ENCODE measurements at regions not wholly inside any gene's neighbourhood (a gene's known extent, or its start where the extent isn't known, plus 50 kb on each side); places are given as distances from the start of the nearest gene placed in this dataset.
A peak's percentile ranks its signal among the peaks of the same experiment; 100 is the strongest.

DNA sequence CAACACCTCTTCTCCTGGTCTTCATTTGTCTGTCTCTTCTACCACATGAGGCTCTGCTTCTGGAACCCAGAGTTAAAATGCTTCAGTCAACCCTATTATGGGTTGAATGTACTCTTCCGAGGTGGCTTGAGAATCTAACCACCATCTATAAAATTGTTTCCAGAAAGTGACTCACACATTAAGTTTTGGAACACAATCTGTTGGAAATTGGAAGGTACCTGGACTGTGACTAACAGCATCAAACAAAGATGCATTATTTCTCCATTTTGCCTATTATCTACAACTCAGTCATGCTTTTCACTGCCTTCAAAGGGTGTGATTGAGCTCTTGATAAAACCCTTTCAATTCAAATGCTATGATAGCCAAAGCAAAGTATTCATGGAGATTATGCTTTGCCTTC, 499.0 kb upstream of the SEMA6D start:
- no peak for DNase-seq (ENCODE audit: low spot score)

DNA sequence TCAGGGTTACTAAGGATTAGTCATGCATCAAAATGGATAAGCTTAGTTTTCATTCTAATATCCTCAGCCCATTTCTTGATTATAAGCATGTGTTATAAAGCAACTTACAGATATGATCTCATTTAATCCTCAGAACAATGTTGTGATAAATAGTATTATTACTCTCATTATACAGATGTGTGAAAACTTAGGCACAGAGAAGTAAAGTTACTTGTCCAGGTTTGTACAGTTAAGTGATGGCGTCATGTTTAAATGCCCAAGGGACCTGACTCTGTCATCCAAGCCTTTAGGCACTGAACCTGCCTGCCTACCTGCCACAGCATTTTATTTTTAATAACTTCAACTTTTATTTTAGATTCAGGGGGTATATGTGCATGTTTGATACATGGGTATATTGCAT, 472.9 kb upstream of the SEMA6D start:
- no peak for DNase-seq (ENCODE audit: low spot score)

DNA sequence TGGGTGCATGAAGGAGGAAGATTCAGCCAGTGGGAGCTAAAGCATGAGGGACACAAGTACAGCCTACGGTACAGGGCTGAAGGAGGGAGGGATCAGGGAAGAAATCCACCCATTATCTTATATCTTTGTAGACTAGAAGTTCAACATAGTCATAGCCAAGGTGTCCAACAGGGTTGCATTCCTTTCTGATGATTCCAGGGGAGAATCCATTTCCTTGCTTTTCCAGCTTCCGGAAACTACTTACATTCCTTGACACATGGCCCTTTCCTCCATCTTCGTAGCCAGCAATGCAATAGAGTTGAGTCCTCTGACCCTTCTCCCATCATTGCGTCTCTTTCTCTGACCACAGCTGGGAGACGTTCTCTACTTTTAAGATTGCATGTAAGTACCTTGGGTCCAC, 471.0 kb upstream of the SEMA6D start:
- no peak for DNase-seq (ENCODE audit: low spot score)

DNA sequence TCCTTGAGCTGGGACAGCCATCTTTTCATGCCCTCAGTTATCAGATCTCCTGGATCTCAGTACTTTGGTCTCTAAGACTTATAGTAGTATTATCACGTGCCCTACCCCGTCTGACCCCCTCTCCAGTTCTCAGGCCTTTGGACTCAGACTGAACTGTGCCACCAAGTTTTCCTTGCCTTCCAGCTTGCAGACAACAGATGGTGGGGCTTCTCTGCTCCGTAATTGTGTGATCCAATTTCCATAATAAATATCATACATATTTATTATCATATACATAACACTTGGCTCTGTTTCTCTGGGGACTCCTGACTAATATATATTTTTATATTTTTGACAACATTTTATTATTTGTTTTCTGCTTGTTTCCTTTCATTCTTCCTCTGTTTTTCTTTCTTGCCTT, 458.8 kb upstream of the SEMA6D start:
- DNase-seq (ENCODE audit: low spot score) = no peak

DNA sequence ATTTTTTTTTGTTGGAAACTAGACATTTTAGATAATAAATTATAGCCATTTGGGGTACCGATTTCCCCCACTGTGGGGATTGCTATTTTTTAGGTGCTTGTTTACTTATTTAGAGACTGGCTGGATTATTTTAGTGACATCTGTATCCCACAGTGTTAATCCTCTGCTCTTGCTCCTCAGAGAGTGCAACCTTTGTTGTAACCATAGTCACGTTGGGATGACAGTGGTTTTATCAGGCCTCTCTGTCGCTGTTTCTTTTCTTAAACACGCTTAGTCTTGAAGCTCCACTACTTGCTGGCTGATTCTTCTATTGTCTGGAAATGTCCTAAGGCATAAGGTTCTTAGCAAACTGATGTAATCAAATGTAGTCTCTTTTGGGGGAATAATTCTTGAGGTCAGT, 451.6 kb upstream of the SEMA6D start:
- DNase-seq (ENCODE audit: low spot score) = no peak

DNA sequence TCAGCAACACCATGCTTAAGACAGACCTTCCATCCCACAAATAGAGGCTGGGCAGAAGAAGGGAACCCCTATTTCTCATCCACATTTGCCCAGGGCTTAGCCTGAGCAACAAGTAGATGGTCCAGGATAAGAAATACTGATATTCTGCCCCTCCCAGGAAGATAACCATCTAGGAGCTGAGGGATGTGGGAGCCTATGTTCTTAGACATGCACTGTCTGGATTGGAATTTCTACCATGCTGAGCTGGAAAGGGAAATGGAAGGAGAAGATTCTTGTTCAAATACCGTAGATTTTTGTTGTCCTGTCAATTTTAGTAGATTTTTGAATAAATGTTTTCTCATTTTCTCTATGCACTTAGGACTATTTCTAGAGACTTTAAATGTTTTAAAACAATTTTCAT, 450.7 kb upstream of the SEMA6D start:
- DNase-seq (ENCODE audit: low spot score) = no peak

DNA sequence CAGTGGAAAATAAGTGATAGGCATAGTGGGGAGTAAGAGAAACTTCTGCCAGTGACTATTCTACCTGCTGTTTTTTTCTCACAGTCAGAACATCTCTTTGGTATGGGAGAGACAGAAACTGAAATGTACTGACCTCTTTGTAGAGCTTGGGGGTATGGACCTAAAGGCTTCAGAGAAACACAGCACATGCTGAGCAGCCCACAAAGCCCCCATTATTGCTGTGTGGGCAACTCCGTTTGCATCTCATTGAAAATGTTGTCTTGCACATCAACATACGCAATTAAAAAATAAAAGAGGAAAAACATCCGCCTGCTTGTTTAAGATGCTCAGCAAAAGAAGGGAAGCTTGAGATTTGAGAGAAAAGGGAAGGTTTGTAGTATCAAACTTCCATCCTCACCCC, 443.4 kb upstream of the SEMA6D start:
- DNase-seq (ENCODE audit: low spot score) = no peak

DNA sequence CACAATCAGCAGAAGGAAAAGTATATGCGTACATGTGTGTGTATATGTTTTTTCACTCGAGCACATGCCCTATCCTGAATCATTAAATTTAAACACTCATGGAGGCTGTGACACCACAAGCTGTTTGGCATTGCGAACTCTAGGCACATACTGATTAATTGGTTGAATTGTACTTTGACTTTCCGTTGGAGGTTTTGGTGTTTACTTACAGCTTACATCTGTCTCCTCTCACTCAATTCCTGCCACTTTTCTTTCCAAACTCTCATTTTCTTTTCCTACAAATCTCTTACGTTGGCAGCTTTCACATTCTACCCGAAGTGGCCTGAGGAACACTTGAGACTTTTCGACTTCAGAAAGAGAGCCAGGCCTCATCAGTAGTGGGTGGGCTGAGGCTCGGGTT, 434.1 kb upstream of the SEMA6D start:
- DNase-seq (ENCODE audit: low spot score) = no peak

DNA sequence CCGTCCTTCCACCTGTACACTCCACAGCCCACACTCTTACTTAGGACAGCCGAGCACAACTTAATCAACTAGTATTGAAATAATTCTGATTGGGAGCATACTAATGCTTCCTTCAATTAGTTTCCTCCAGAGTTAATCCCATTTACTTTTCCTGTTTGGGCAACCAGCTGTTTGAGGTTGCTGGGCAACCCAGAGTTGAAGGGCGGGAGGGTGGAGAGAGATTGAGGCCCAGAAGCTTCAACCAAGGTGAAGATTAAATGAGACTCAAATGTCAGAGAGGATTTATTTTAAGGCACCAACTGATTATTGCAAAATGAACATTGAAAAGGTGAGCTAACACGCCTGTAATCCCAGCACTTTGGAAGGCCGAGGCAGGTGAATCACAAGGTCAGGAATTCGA, 428.5 kb upstream of the SEMA6D start:
- DNase-seq (ENCODE audit: low spot score) = no peak

DNA sequence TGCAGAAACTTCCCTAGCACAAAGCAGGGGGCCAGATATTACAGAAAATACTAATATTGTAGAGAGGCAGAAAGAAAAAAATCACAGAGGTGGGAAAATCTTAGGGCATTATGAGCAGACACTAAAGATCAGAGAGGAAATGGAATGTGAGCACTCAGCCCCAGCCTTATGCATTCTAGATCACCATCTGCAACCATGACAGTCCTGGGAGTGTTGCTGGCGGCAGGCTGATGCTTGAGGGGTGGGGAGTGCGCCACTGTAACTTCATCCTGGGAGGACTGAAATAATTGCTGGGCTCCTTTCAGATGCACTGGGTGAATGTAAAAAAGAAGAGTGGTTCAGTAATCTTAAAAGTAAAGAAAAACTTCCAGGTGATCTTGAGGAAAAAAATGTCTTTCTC, 427.6 kb upstream of the SEMA6D start:
- DNase-seq (ENCODE audit: low spot score) = no peak

DNA sequence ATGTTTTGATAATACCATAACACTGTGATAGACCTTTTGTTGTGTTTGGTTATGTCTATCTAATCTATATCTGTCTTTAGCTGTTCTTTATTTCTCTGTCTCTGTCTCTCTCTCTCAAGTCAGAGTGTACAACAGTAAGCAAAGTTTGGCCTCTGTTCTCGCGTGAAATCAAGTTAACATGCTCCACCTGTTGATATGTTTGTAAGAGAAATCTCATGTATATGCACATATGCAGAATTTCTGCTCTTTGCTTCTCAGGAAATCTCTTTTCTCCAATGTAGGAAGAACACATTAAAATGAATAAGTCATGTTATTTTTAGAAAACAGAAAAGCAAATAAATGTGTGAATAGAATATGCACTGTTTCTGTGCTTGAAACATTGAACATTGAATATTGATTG, 425.5 kb upstream of the SEMA6D start:
- no peak for DNase-seq (ENCODE audit: low spot score)

DNA sequence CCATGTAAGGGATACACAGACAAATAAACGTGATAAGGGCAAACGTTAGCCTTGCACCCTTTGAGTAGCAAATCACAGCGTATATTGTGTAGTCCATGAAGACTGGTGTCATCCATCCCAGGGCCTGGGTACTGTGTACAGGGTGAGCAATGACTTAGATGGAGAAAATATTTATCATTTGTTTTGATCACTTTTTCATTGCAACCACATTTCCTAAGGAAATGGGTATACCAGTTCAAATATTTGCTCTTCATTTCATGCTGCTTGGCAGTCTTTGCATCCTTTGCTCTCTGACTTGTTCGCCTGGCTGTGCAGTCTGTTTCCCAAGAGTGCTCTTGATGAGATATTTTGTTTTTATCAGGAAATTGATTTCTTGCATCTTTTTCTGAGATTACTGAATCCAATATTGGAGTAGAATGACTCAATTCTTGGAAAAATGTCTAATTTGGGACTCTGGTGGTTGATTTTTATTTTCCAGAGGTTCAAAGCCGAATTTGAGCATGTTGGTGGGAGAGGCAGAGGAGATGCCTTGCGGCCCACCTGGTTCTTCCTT, 424.6 kb upstream of the SEMA6D start:
- no peak for DNase-seq (ENCODE audit: low spot score)

DNA sequence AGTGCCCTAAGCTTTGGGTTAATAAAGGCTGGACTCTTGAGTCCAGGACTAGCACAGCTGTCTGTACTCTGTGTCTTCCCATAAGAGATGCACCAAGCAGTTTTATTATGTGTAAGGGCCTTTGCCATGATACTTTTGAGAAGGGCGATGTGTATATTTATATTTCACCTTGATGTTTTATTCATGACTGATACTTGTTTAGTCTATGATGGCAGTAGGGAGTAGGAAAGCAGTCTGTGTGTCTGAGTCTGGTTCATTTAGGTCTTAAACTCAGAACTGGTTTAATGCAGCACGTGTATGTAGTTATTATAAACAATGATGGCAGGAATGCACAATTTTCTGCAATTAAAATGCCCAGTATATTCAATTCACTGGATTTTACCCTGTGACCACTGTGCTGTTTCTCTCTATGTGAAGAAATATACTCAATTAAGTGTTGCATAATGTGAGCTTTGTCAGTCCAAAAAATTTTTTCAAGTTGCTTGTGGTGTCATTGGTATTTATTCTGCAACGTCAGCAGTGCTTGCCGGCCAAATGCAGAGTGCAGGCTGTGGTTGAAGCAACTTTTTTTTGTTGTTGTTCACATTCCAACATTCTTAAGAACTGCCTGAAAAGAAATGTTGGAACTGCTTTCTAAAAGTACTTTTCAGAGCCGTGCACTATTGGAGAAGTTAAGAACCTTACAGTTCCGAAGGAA, 423.7 kb upstream of the SEMA6D start:
- DNase-seq (ENCODE audit: low spot score) = peak; percentile 38

DNA sequence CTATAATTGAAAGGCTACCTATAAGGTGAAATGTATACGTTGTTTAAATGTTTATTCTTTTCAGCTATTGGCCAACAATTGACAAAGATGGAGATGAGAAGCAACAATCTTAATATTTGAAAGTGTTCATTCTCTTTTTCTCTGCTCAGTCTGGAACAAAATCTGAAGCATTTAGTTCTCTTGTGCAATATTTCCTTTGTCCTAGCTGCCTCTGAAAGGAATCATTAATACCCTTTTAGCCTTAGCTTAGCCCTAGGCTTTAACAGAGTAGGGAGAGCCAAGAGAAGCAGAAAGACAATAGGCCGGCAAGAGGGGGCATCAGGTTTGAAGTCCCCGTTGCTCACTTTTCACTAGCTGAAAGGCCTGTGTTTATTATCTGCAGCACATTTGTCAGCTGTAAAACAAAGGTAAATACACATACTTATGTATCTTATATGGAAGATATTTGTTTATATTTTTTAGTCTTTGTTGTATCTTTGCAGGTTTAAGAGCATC, 422.5 kb upstream of the SEMA6D start:
- no peak for DNase-seq (ENCODE audit: low spot score)

DNA sequence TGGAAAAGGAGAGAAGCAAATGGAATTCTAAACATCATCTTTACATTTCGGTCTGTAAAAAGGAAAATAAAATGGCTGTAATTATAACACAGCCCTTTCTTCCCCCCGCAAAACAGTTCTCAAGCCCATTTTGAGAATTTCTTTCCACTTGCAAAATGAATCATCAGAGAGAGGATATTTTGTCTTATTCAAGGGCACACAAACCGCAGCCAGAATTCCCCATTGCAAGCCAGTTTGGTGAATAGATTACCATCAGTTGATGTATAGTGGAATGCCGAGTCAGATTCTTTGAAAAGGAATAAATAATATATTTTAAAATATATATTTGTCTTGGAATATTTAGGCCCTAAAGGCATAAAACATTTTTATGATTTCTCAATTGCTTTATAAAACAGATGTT, 420.4 kb upstream of the SEMA6D start:
- DNase-seq (ENCODE audit: low spot score) = no peak

DNA sequence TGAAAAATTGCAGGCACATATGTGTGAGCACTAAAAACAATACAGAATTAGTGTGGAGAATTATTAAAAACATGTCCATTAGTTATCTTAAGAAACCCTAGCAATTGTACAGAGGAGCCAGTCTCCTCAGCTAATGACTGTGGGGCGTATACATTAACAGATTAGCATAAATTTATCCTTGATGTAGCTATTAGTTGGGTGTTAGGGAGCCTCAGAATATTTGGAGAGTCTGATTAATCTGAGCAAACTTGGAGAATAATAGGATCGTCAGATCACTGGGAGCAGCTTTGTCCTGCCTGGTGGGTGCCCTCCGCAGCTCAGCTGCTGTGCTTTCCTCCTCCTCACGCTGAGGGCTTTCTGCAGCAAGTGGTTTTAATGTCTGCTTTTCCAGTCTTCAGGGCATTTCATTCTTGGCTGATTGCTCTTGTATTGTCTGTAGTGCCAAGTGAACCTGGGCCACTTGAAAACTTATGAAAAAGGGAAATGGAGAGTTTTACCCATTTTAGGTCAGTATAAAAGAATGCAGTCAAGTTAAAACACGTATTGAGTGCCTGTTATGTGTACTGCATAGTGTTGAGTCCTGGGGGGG, 417.4 kb upstream of the SEMA6D start:
- DNase-seq (ENCODE audit: low spot score) = no peak

DNA sequence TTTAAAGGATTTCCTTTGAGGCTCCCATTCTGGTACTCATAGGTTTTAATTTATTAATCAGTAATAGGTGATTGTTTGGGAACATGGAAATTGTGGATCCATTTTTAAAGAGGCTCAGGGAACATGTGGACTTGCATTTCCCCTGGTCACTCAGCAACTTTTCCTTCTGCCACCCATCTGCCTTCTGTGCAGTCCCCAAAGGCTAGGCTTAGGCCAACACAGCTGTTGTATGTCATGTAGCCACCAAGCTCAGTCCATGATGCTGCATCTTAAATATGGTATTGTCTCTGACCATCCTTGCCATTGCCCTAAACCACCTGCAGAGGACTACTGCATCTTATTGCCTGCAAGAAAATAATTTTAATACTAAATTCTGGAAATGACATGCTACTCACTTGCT, 416.7 kb upstream of the SEMA6D start:
- no peak for DNase-seq (ENCODE audit: low spot score)

DNA sequence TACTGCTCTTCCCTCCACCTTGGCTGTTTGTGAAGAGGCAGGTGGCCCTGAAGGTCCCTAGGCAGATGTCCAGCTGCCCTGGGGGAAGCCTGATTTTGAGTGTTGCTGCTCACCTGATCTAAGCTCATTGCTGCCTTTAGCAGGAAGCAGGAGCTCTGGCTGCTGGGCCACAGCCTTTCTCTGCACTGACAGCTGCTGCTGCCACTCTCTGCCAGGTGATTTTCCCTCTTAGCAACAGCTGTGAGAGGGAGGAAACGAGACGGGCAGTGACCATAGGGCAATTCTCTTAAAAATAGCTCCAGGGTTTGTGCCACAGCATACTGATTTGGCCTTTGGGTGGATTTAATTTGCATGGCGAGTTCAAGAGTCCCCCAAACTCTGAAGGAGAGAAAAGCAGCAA, 415.8 kb upstream of the SEMA6D start:
- no peak for DNase-seq (ENCODE audit: low spot score)

DNA sequence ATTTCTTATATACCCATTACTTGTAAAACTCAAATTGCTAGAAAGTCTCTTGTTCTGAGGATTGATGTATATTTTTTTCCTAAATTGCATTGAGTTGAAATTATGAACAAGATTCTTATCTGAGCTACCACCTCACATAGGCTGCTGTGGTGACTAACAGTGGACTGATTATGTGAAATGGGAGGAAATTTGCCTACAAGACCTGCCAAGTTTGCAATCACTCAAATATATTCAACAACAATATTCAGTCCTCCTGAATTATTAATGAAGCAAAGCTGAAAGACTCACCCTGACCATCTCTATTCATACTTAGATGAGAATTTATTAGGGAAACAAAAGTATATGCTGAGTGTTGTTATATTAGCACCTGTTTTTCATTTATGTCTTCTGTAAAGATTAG, 412.6 kb upstream of the SEMA6D start:
- DNase-seq (ENCODE audit: low spot score) = no peak

DNA sequence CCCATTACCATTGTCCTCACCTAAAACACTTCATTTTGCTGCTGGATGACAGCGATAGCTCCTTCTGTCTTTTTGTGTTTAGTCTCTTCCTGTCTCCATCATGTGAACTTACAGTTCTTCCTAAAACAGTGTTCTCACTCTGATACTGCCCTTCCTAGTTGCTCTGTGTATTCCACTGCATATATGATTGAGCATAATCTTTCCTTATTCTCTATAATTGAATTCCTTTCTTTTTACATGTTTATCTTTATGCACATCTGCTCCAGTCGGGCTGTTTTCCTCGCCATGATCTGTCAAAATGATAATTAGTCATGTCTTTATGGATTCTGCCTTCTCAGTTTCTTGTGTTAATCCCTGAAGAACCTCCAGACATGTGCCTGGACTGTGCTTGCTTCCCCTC, 405.1 kb upstream of the SEMA6D start:
- no peak for DNase-seq (ENCODE audit: low spot score)

DNA sequence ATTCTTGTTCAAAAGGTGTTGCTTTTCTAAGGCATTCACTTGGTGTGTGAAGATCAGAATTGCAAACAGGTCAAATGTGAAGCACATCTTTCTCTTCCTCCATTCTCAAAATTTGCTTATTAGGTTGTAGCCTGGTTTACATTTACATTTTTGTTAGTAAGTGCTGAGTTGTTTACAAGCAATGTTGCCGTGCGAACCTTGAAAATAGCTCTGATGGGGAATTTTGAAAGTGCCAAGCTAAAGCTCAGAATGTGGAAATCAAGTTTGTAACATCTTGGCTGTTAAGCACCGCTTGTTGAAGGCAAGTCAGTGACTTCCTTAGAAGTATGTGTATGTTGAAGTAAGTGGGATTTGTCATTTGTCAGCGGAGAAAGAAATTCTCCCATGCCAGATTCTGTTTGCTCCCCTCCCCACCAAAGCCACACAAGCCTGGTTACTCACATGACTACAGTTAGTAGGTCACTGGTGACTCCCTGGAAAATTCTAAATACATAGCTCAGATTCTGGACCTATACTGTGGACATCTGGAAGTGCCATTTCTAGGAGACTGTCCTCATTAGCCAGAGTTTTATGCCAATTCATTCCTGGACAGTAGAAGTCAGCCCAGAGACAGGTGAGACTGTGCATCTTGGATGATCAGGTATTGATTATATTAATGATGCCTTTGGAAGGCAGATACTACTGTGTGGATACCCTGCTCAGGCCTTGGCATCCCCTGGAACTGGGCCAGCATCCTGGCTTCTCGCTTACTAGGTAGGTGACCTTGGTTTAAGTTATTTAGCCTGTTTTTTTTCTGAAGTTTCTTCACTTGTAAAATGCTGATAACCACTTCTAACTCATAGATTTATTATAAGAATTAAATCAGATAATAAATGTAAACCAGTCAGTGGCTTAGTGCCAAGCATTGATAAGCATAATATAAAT, 390.6 kb upstream of the SEMA6D start:
- DNase-seq (ENCODE audit: low spot score) = no peak

DNA sequence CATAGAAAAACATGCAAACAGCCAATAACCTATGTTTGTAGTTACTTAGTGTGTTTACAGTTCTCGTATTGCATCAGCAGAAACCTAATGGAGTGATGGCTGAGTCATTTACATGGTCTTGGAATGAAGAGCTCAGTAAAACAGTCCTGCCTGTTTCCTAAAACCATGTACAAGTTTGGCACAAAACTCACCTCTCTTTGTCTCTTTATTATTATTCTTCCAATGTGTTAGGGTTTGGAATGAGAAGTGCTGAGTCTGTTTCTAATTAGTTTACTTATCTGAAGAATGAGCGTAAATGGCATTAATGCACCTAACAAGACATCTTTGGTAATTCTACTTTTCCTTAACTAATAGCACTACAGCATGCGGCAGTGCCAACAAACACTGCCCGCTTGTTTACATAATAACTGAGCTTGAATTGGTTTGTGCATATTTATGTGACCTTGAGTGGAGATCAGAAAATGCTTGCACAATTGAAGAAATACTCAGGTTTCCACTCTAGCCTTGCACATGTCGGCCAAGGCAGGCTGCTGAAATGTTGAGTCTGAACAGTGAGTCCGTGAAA, 385.4 kb upstream of the SEMA6D start:
- DNase-seq (ENCODE audit: low spot score) = peak; percentile 17
